SU-DHL-6 (cell line): ENCODE measurements at regions not wholly inside any gene's neighbourhood (a gene's known extent, or its start where the extent isn't known, plus 50 kb on each side); places are given as distances from the start of the nearest gene placed in this dataset.

Source experiments
- CTCF ChIP-seq: fragments of 200-600 bp; sonication (generic); IDR thresholded peaks from one replicate; pipeline ENCODE4 v1.5.1; 2017; ENCODE audit warnings: antibody characterized with exemption, mild to moderate bottlenecking, low read length, moderate library complexity; ENCODE audit not compliant: insufficient read depth, poor library complexity, severe bottlenecking
- EZH2phosphoT487 ChIP-seq: fragments of 200-600 bp; sonication (generic), shearing (Covaris generic); conservative IDR thresholded peaks from 2 replicates; pipeline ENCODE4 v1.6.1; 2018; ENCODE audit warnings: mild to moderate bottlenecking, antibody characterized with exemption, low read length, moderate library complexity, mixed read lengths

GRCh38 chr9:10764481-10764880, 151.7 kb upstream of the PTPRD start:
- no peak for TF ChIP-seq CTCF
- TF ChIP-seq EZH2phosphoT487 = no peak
